AG09319 (cell line): ENCODE measurements at regions not wholly inside any gene's neighbourhood (a gene's known extent, or its start where the extent isn't known, plus 50 kb on each side); places are given as distances from the start of the nearest gene placed in this dataset.

ENCODE experiments used
- DNase-seq: peaks from one replicate; pipeline ENCODE4 v3.0.0-alpha.2; 2010; ENCODE audit warnings: low read depth; ENCODE audit errors: extremely low read depth
- CTCF ChIP-seq: IDR thresholded peaks from 2 replicates; pipeline ENCODE4 v1.5.1; 2011; ENCODE audit warnings: low read depth, mild to moderate bottlenecking, inconsistent platforms, low read length, moderate library complexity

- no peak for DNase-seq
- no peak for TF ChIP-seq CTCF
These were observed 345.0 kb upstream of the MDFIC2 start for GRCh38 chr3:70657454-70657853.

GRCh38 chr3:70647823-70648222, 335.4 kb upstream of the MDFIC2 start:
- no peak for TF ChIP-seq CTCF
- no peak for DNase-seq

- TF ChIP-seq CTCF, result no peak
- no peak for DNase-seq
These were observed 334.7 kb upstream of the MDFIC2 start for GRCh38 chr3:70647094-70647493.

GRCh38 chr3:70646635-70647034, 334.2 kb upstream of the MDFIC2 start:
- DNase-seq, result no peak
- no peak for TF ChIP-seq CTCF

- no peak for TF ChIP-seq CTCF
- DNase-seq, result no peak
These were observed 328.0 kb upstream of the MDFIC2 start for GRCh38 chr3:70640481-70640880.

- DNase-seq, result no peak
- no peak for TF ChIP-seq CTCF
These were observed 322.9 kb upstream of the MDFIC2 start for GRCh38 chr3:70635301-70635700.

- DNase-seq, result no peak
- no peak for TF ChIP-seq CTCF
These were observed 319.4 kb upstream of the MDFIC2 start for GRCh38 chr3:70631716-70632307.
